Stimulated activated CD4-positive, alpha-beta T cell treated with anti-CD3 and anti-CD28 coated beads, Interleukin-15, amount 100 ng/mL, for 24 hours (primary cell): ENCODE measurements at regions not wholly inside any gene's neighbourhood (a gene's known extent, or its start where the extent isn't known, plus 50 kb on each side); places are given as distances from the start of the nearest gene placed in this dataset.
"Not testable (repeated sequence)": the region's sequence is repeated elsewhere in the genome, so short reads cannot be mapped to it uniquely, and the experiment has no call there.

ENCODE experiments used
- DNase-seq: peaks from one replicate; pipeline ENCODE4 v3.0.0-alpha.2; 2020

DNA sequence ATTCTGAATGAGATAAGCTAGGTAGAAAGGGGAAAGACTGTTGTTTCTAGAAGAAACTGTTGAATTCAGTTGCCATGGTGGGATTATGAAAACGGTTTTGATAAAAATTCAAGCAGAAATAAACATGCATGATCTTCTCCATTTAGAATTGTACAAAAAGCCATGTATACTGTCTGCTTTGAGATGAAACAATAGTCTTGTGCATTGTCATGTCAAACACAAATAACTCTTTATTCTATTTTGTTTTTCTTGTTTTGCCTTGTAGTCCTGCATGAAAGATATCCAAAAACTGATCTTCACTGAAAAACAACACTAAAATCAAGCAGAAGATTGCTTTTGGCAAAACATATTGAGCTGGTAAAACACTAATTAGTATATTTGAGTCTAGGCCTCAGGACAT lies 659.9 kb downstream of the LTN1 start:
- DNase-seq = no peak

DNA sequence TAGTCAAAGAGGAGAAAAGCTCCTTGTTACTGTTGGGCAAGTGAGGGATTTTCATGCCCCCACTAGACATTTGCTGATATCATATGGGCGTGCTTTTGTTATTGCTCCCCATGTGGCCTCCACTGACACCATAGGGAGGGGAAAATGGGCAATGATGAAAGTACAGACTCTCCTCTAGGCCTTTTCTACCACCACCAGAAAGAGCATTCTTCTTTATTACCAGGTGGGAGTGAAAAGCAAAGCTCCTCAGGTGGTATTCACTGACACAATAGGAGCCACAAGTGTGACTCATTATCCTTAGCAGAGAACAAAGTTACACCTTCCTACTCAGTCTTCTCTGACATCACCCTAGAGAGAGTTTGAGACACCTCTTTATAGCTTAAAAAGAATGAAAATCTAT lies 667.1 kb downstream of the LTN1 start:
- DNase-seq = no peak

DNA sequence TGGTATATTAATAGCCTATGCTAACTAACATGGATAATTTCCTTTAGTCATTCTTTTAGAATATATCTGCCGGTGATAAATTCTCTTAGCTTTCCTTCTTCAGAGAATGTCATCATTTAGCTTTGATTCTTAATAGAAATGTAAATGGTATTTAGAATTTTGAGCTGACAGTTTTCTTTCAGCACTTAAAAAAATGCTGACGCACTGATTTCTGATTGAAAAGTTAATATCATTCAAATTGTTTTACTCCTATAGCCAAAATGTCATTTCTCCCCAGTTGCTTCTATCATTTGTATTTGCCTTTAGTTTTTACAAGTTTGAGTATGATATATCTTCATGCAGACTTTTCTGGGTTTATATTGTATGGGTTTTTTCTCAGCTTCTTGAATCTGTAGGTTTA lies 668.0 kb downstream of the LTN1 start:
- DNase-seq = no peak

DNA sequence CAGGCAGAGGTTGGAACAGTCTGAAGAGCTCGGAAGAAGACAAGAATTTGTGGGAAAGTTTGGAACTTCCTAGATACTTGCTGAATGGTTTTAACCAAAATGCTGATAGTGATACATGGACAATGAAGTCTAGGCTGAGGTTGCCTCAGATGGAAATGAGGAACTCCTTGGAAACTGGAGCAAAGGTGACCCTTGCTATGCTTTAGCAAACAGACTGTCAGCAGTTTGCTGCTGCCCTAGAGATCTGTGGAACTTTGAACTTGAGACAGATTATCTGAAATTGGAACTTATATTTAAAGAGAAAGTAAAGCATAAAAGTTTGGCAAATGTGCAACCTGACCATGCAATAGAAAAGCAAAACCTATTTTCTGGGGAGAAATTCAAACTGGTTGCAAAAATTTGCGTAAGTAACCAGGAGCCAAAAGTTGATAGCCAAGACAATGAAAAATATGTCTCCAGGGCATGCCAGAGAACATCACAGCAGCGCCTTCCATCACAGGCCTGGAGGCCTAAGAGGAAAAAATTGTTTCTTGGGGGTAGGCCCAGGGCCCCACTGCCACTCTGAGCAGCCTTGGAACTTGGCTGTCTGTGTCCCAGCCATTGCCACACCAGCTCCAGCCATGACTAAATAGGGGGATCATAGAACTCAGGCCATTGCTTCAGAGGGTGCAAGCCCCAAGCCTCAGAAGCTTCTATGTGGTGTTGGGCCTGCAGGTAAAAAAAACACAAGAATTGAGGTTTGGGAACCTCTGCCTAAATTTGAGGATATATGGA lies 675.3 kb downstream of the LTN1 start:
- no peak for DNase-seq

DNA sequence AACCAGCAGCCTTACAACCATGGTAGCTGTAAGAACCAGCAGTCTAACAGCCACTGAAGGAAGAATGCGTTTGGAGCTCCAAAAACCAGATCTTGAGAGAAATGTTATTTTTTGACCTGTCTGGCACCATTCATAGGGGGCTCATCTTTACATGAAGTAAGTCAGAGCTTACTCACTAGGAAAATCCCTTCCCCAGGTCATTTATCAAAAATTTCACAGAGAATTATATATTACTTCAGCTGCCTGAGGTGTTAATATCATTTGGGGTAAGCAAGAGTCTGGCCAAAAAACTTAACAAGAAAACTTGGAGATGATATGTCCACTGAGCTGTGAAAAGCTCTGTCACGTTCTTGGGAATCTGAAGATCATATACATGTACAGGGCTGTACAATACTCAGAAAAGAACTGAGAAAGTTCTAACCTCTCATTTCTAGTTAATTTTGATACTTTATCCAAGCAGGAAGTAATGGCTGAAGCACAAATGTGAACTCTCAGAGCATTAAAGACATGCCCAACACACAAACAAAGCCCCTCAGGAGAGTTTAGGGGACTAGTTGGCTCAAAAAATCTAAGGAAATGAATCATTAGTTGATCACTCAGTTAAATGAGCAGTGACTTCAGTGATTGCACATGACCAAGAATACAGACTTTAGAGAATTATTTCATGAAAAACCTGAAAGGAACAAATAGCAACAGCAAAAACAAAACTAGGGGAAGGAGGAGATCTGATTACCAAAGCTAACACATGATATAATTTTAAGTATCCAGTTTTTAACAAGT lies 681.1 kb downstream of the LTN1 start:
- no peak for DNase-seq

DNA sequence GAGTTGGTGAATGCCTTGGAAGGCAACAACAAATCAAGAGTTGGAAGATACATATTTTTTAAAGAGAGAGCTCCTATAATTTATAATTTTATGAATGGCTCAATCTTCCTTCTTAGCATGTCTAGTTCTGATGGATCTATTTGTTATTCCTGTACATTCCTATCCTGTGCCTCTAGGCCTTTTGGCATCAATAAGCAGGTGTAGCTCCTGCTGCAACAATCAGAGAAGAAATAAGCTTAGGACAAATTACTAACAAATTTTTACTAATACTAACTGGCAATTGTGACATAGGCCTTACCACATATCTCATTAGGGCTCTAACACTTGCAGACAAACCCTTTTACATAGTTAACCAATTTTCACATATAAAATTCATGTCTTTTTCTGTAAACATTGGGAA lies 682.0 kb downstream of the LTN1 start:
- no peak for DNase-seq

DNA sequence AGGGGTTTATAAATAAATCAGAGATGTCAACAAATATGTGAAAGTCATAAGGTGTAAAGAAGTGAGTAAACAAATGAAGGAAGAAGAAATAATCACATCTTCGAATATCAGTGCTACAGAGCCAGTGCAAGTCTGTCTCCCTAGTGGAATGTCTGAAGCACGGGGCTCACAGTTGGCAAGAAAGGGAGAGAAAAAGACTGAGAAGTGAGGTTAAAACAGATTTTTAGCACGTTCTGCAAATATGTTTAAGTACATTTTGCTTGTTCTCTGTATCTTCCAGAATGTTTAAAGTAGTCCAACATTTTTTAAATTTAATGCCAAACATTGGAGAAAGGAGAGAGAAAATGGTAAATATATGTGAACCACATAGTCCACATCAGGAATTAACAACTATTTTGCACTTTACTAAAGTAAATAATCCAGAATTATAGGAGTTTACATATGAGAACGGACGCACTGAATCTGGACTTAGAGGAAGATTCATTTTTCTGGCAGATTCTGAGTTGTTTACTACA lies 682.4 kb downstream of the LTN1 start:
- no peak for DNase-seq

DNA sequence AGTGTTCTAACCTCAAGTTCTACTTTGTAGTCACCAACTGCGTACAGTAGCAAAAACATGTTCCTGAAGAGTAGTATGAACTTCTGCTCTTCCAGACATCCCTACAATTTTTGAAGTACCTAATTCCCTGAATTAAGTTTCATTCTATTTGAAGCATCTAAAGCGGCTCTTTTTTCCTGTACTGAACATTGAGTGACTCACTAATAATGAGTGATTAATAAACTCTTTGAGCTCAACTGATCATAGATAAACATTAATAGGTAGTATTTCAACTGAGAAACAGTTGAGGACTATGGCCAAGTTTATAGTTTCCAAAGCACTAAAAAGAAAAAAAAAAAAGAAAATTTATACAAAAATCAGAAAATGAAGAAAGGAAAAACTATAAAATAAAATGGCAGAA lies 683.1 kb downstream of the LTN1 start:
- DNase-seq = no peak

DNA sequence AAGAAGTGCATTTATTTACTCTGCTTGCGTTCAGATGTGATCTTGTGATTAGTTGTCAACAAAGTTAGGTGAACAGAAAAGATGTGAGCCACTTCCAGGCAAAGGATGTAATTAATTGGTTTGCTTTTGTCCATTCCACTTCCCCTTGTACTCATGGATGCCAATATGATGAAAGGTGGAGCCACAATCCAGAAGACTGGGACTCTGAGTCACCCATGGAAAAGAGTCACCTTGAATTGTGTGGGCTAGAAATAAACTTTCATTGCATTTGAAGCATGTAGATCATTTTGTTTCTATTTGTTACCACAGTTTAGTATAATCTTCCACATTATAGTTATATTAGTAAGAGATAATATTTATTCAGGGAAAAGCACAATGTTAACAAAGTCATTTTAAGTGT lies 684.2 kb downstream of the LTN1 start:
- DNase-seq = no peak

DNA sequence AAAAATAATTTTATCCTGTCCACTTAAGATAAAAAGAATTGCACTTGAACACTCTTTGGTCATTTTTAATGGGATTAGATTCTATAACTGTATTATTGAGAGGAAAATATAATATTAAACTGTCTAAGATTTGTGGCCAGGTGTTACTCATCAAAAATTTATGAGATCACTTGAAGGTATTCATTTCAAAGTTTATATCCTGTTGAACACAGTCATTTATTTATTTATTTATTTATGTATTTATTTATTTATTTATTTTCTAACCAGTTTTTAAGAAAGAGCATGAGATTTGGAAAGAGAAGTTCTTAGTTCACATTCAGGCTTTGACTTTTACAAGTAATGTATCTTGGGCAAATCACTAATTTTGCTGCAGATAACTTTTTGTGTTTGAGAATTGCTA lies 692.7 kb downstream of the LTN1 start:
- no peak for DNase-seq

DNA sequence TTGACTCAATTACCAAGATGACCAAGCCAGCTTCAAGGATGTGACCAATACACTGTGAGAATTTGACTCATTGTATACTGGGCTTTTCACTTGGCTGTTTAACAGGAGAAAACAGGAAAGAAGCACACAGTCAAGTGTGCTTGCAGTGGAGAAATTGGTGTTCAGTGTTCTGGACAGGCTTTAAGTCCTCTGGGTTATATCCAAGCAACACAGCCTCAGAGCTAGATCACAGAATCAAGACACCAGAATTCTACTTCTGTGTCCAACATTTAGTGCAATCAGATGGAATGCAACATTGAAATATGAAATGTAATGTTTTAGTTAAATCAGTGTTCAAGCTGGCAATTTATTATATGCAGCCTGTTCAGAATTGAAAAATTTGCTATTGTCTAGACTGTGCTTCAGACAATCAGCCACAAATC lies 694.4 kb downstream of the LTN1 start:
- no peak for DNase-seq

DNA sequence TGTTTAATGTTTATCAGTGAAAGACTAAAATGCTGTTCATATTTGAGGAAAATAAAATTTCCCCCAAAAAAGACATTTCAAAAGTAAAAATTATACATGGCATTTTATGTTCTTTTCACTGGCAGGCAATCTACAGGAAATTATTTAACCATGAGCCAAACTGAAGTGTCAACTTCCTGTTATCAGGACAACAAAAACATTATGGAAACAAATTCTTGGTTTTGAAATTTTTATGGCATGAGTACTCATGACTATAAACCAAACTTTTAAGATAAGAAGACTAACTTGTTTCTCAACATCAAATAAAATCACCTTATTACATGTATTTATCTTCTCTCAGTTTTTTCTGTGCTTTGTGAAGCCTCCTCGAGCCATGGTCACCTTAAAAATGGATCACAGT lies 698.6 kb downstream of the LTN1 start:
- DNase-seq = no peak

DNA sequence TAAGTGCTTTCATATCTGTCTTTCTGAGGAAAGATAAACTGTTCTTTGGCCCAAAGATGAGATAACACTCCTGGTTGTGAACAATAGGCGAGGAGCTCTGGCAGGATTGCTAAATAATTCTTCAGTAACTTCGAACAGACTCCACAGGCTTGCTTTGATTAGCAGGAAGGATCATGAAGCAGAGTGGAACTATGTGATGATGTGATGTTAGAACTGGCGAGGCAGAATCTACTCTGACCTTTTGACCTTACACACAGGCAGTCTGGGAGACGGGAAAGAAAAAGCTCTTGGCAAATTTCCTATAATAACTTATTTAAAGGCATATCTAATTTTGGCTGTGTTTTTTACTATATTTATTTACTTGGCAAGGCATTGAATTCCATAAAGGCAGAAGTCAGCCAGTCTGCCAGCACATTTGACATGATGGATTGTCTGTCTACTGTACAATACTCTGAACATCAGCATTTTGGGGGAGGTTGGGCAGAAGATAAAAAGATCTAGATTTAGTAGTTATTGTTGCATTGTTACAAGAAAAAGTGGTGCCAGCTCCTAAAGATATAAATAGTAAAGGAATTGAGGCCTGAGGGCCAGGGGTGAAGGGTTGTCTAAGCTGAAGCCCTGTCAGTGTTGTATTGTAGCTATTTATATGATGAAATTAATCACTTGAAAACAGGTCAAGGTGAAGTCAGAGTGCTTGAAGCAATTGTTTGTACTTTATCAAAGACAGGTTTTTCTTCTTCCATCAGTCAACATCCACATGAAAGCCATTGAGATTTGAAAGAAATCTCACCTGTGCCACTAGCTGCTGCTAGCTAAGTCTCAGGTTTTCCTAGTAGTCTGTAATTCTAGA lies 708.8 kb downstream of the LTN1 start:
- DNase-seq = no peak

DNA sequence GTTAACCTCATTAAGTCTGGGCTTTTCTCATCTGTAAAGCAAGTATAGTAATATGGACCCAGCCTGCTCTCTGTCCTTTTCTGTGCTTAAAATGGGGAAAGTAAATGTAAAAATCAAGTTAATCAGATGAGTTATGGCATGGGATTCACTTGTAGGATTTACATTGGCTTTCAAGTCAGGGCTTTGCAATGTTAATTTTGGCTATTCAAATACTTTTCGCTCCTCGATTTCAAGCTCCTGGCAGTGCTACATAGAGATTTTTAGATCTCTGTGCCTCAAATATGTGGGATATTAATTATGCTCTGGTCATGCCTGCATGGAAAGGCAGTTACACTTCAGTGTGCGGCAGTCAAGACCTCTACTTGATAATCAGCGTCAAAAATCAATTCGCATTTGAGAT lies 709.8 kb downstream of the LTN1 start:
- DNase-seq = no peak

DNA sequence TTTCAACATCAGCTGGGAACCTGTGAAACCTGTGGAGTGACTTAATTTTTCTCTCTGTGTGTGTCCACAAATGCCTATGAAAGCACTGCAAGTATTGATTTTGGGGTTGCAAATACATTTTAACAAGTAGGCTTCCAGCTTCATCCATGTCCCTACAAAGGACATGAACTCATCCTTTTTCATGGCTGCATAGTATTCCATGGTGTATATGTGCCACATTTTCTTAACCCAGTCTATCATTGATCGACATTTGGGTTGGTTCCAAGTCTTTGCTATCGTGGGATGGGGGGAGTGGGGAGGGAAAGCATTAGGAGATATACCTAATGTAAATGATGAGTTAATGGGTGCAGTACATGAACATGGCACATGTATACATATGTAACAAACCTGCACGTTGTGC lies 711.3 kb downstream of the LTN1 start:
- not testable (repeated sequence) for DNase-seq

DNA sequence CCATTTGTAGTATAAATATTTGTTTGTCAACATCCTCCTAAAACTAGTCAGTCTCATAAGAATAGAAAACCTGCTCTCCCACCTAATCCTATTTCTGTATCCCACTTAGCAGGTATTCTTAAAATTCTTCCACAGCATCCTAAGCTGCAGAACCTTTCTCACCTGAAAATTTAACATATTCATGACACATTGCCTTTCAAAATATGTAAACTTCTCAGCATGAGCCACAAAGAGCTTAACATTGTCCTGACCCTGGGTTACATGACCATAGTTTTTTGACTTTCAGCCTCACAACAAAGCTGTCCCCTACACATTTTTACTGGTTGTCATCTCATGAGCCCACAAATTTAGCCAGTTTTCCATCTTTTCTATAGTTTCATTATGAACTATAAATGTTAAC lies 712.1 kb downstream of the LTN1 start:
- DNase-seq = no peak

DNA sequence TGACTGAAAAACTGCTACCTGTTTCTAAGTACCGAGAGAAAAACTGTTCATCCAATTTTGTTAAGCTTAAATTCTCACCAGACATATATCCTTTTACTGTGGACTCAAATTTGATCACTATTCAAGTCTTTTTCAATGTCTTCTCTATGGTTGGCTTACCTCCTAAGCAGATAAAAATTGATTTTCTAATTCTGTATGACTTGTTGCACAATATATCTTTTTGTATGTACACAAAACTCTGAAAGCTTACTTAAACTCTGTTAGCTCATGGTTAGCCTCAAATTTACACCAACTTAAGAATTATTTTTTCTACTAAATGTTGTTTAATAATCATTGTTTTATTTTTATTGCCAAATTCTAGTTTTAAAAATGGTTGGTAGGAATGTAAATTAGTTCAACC lies 715.4 kb downstream of the LTN1 start:
- DNase-seq = no peak

DNA sequence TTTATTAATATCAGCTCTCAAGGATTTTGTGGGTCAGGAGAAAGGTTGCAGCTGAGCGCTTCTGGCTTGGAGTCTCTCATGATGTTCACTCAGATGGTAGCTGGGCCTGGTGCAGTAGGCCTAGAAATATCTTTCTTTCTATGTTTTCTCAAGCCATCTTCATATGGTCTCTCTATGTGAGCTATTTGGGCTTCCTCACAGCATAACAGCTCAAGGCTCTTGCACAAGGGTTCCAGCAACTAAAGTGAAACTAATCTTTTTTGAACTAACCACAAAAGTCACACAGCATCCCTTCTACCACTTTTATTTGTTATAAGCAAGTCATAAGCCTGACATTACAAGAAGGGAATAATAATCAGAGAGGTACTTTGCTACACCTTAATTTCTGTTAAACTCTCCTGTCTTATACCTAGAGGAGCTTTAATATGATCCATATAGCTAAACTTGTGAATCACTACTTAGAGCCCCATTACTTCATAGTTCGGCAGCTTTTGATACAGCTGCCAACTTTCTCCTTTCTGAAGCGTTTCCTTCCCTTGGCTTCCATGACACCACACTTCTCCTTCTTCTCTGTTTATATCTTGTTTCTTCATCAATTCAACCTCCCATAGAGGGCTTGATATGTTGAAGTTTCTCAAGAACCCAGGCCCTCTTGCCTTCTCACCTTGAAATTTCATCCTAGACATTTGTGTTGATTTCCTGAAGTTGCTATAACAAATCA lies 720.2 kb downstream of the LTN1 start:
- no peak for DNase-seq

DNA sequence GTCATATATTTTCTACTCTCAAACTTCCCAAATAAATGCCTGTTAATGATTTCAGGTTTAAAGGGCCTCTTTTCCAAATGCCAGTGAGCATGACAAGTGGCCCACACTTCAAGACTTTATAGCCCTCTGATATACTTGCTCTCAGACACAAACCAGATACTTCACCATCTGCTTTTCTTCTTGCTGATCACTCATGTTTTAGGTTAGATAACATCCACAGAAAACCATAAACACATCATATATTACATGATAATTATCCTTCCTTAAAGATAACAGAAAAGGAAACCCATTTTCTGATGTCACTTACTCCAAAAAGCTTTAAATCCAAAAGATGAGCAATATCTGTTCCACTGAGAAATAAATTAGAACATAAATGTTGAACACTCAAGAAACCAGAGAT lies 723.5 kb downstream of the LTN1 start:
- no peak for DNase-seq

DNA sequence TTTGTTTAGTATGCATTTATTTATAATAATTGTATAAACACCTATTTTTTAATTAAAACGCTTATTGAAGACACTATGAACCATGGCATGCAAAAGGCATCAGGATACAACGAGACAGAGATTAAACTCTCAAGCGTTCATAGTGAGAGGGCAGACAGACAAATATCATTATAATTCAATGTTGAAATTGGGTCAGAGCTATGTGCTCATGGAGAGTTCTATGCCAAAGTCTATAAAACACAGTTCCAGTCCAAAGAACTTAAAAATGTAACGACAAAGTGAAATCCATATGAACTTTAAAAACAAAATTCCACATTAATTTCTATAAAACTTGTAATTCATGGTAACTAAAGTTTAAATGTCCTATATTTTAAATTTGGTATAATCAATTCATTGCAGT lies 724.0 kb downstream of the LTN1 start:
- DNase-seq = no peak

DNA sequence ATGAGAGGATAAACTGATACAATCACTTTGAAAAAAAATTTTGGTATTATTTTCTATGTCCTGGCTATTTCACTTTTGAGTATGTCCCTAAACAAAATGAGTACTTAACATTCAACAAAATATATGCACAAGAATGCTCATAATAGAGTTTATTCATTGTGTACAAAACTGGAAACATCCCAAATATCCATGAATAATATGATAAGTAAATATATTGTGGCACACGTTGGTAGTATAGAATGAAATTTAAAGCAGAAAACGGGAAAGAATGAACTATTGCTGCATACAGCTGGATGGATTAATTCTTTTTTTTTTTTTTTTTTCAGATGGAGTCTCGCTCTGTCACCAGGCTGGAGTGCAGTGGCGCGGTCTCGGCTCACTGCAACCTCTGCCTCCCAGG lies 725.2 kb downstream of the LTN1 start:
- DNase-seq = no peak

DNA sequence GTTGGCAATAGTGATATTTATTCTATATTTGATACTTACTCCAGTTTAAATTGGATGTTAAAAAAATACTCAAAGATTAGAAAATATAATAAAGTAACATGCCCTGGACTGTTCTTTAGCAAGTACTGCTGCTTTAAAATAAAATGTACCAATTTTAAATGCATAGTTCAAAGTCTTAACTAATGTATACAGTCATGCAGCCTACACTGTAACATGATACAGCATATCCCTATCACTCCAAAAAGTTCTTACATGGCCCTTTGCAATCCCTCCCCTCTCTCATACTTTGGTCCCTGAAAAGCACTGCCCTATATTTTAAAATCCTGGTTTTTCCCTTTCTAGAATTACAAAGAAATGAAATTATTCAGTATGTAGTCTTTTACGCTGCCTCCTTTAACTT lies 726.6 kb downstream of the LTN1 start:
- DNase-seq = no peak

DNA sequence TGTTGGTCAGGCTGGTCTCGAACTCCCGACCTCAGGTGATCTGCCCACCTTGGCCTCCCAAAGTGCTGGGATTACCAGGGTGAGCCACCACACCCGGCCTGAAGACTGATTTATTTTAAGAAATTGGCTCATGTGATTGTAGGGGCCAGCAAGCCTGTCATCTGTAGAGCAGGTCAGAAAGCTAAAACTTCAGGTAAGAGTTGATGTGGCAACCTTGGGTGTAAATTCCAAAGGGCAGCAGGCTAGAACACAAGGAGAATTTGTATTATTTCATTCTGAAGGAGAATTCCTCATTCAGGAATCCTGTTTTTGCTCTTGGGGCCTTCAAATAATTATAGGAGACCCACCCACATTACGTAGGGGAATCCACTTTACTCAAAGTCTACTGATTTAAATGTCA lies 728.7 kb downstream of the LTN1 start:
- no peak for DNase-seq
